ENCODE measurements at regions not wholly inside any gene's neighbourhood (a gene's known extent, or its start where the extent isn't known, plus 50 kb on each side); places are given as distances from the start of the nearest gene placed in this dataset.

DNA sequence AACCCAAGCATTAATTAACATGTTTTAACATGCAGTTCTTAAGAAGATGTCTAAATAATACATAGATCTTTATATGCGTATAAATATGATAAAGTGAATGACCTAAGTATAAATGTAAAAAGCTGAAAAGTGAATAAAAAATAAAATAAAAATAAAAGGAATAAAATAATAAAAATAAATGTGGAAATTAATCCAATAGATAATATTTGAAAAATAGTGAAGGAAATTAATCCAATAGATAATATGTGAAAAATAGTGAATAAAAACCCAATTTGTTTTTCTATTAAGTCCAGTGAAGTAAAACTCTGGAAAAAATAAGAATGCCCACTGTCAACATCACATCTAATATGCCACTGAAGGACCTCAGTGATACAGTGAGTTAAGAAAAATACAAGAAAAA is 180.6 kb upstream of the SLC27A6 start:
- H3K36me3 Mint-ChIP-seq (ENCODE audit: low read depth): no peaks in the 10 kb centered on the region
- no peaks in the 10 kb centered on the region for H3K27me3 Mint-ChIP-seq (ENCODE audit: low read depth)
- H3K4me3 Mint-ChIP-seq: no peak overlapping the region
- CTCF ChIA-PET: no interaction called here
- H3K27ac Mint-ChIP-seq: no peak overlapping the region
- intact Hi-C loops (cut with micrococcal nuclease): no loop called here
- no peaks in the 10 kb centered on the region for H3K9me3 Mint-ChIP-seq
- no peak for DNase-seq
- no peaks in the 10 kb centered on the region for H3K4me1 Mint-ChIP-seq (ENCODE audit: low read depth)

DNA sequence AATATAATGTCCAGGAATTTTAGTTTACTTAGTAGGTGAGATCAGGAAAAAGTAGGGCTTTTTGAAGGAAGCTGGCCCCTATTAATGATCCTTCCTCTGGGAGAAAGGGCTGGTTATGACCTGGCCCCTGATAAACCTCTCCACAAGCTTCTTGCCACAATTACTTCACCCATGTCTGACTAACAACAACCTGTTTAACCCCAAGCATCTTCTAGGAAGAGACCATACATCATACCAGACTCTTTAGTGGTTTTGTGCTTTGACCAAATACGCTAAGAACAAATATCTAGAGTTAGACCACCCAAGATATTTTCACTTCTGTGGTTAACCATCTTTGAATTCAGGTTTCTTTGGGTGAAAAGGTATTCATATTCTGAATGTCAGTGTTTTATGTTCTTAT is 174.0 kb upstream of the SLC27A6 start:
- H3K36me3 Mint-ChIP-seq (ENCODE audit: low read depth): no peaks in the 10 kb centered on the region
- CTCF ChIA-PET: no interaction called here

DNA sequence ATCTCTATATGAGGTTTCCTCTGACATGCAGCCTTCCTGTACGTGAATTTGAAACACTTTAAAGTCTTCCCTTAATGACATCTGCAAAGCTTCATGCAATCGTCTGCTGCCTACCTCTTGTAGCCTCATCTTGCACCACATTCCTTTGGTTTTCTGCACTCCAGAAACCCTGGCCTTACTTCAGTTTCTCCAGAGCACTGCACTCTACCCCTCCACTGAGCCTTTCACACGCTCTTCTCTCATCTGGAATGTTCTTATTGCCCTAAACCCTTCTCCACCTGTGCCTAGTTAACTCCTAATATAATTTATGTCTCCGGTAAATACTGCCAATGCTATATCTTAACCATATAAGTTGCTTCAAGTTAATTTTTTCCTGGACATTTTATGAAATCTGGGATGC is 168.8 kb upstream of the SLC27A6 start:
- H3K4me1 Mint-ChIP-seq (ENCODE audit: low read depth): no peaks in the 10 kb centered on the region
- H3K27ac Mint-ChIP-seq: no peak overlapping the region
- H3K4me3 Mint-ChIP-seq: no peak overlapping the region
- intact Hi-C loops (cut with micrococcal nuclease): no loop called here
- CTCF ChIA-PET: no interaction called here
- H3K36me3 Mint-ChIP-seq (ENCODE audit: low read depth): no peaks in the 10 kb centered on the region
- no peak for DNase-seq
- peaks cover 1% of the 10 kb centered on the region for H3K9me3 Mint-ChIP-seq
- no peaks in the 10 kb centered on the region for H3K27me3 Mint-ChIP-seq (ENCODE audit: low read depth)

More for the DNA sequence above, 174.0 kb upstream of the SLC27A6 start:
- H3K9me3 Mint-ChIP-seq: peaks cover 1% of the 10 kb centered on the region
- H3K4me1 Mint-ChIP-seq (ENCODE audit: low read depth): no peaks in the 10 kb centered on the region
- no peak overlapping the region for H3K27ac Mint-ChIP-seq
- no peak overlapping the region for H3K4me3 Mint-ChIP-seq
- intact Hi-C loops (cut with micrococcal nuclease): no loop called here
- no peaks in the 10 kb centered on the region for H3K27me3 Mint-ChIP-seq (ENCODE audit: low read depth)
- DNase-seq: no peak

DNA sequence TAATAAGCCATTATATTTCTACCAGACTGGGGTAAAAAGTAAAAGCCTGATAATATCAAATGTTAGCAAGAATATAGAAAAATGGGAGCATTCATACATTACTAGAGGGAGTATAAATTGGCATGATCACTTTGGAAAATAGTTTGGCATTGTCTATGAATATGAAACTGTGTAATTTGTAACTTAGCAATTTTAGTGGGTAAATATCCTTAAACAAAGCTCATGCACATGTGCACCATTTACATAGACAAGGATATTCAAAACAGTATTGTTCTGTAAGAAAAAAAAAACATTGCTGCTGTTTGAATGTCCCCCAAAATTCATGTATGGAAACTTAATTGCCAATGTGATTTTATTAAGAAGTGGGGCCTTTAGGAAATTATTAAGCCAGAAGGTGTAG is 166.4 kb upstream of the SLC27A6 start:
- Mint-ChIP-seq H3K27ac (no peak overlapping the region), H3K36me3 (ENCODE audit: low read depth) (no peaks in the 10 kb centered on the region), H3K4me1 (ENCODE audit: low read depth) (no peaks in the 10 kb centered on the region), H3K27me3 (ENCODE audit: low read depth) (no peaks in the 10 kb centered on the region), H3K4me3 (no peak overlapping the region), H3K9me3 (peaks cover 1% of the 10 kb centered on the region)
- DNase-seq: no peak
- intact Hi-C loops (cut with micrococcal nuclease): no loop called here
- CTCF ChIA-PET: no interaction called here

DNA sequence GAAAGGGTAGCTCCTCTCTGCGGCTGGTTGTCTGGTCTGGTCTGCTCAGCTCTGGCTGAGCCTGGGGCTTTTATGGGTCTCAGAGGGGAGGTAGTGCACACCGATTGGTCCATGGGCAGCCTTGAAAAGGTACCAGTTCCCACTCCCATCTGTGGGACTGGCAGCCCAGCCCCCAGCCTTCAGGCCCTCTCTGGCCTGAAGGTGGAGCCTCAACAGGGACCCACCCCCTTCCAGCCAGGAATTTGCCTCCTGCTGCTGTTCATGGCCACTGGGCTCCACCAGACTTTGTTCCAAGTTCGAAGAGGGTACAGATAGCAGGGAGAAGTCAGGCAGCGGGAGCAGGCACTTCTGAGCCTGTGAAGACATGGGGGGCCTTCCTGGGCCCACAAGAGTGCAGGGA is 165.3 kb upstream of the SLC27A6 start:
- intact Hi-C loops (cut with micrococcal nuclease): no loop called here
- Mint-ChIP-seq H3K9me3 (no peaks in the 10 kb centered on the region), H3K4me3 (no peak overlapping the region), H3K27me3 (ENCODE audit: low read depth) (no peaks in the 10 kb centered on the region), H3K4me1 (ENCODE audit: low read depth) (no peaks in the 10 kb centered on the region), H3K36me3 (ENCODE audit: low read depth) (no peaks in the 10 kb centered on the region), H3K27ac (no peak overlapping the region)
- DNase-seq: no peak
- CTCF ChIA-PET: no interaction called here

DNA sequence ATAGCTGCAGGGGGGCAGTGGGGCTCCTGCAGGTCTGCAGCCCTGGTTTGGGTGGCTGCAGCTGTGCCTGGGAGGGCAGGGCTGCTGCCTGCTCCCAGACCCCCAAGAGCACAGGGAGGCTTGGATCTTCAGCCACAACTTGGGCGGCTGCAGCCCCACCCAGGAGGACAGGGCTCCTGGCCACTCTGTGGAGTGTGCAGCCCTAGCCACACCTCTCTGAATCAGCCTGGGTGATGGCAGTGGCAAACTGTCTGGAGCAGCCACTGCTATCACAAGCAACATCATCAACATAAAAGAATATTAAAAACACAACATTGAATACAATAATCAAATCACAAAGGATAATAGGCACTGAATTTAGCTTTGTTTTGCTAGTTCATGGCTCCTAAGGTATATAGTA is 164.9 kb upstream of the SLC27A6 start:
- DNase-seq: no peak
- intact Hi-C loops (cut with micrococcal nuclease): no loop called here
- Mint-ChIP-seq H3K9me3 (no peaks in the 10 kb centered on the region), H3K27ac (no peak overlapping the region), H3K4me1 (ENCODE audit: low read depth) (no peaks in the 10 kb centered on the region), H3K27me3 (ENCODE audit: low read depth) (no peaks in the 10 kb centered on the region), H3K36me3 (ENCODE audit: low read depth) (no peaks in the 10 kb centered on the region), H3K4me3 (no peak overlapping the region)
- CTCF ChIA-PET: no interaction called here

DNA sequence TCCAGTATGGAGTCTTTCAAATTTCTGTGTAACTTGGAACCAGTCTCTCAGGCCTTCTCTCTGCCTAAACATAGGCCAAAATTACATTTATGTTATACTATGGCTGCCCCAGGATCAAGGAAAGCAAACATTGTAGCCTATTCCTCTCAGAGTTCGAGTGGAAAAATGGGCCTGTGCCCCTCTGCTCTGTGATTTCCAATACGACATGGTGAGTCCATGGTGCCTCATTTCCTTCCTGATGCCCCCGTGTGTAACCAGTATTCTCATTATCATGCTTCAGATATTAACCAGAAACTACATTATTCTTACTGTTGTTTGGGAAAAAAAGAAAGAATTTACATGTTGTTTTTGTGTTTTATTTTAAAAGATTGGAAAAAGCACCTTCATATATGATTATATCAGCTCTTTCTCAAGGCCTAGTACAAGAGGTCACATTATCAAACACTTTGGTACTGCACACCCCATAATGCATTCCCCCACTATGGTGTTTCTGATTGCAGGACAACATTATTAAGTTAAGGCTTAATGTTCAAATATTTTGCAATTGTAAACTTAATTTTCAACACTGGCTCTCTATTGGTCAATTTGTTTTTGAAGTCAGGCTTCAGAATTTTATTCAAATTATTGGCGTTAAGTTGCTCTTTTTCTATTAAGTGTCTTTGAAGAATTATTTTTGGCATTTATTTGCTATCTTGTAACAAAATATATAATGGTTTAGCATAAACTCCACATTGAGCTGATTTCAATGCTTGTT is 151.8 kb upstream of the SLC27A6 start:
- peaks cover 7% of the 10 kb centered on the region for H3K9me3 Mint-ChIP-seq
- DNase-seq: no peak
- no peak overlapping the region for H3K4me3 Mint-ChIP-seq
- no peaks in the 10 kb centered on the region for H3K27me3 Mint-ChIP-seq (ENCODE audit: low read depth)
- no peaks in the 10 kb centered on the region for H3K36me3 Mint-ChIP-seq (ENCODE audit: low read depth)
- no peak overlapping the region for H3K27ac Mint-ChIP-seq
- H3K4me1 Mint-ChIP-seq (ENCODE audit: low read depth): no peaks in the 10 kb centered on the region
- intact Hi-C loops (cut with micrococcal nuclease): no loop called here
- CTCF ChIA-PET: no interaction called here

DNA sequence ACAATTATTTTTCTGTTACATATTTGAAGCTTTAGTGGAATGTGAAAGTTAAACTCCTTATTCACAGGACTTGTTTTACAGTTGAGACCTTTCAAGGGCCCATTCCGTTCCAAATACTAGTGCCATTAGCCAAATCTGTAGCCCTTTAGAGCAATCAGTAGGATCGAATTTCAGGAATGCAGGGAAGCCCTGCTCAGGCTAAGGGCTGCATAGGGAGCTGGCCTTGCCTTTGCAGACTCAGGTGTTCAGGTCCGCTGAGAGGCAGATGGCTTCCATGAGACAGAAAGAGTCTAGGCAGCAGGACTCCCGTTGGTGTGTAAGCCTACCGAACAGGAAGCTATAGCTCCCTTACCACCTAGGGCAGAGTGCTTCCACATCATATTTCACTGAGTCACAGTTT is 150.1 kb upstream of the SLC27A6 start:
- Mint-ChIP-seq H3K27ac (no peak overlapping the region), H3K9me3 (peaks cover 7% of the 10 kb centered on the region), H3K4me3 (no peak overlapping the region), H3K27me3 (ENCODE audit: low read depth) (no peaks in the 10 kb centered on the region), H3K36me3 (ENCODE audit: low read depth) (no peaks in the 10 kb centered on the region), H3K4me1 (ENCODE audit: low read depth) (no peaks in the 10 kb centered on the region)
- no peak for DNase-seq
- CTCF ChIA-PET: no interaction called here
- intact Hi-C loops (cut with micrococcal nuclease): no loop called here

DNA sequence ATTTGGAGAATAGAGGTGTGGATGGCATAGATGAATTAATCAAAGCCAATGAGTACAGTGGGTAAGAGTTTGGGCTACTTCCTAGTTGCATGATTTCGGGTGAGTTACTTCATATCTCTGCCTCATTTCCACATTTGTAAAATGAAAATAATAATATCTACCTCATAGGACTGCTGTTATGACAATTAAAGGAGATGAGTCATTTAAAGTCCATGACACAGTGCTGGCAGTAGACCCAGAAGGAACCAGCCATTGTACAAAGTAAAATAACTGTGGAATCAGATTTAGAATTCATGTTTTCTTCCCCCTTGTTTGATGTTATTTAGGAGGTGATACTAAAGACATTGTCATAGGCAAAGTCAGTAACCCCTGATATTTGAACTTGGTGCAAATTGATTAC is 139.5 kb upstream of the SLC27A6 start:
- intact Hi-C loops (cut with micrococcal nuclease): no loop called here
- DNase-seq: no peak
- Mint-ChIP-seq H3K4me1 (ENCODE audit: low read depth) (no peaks in the 10 kb centered on the region), H3K36me3 (ENCODE audit: low read depth) (no peaks in the 10 kb centered on the region), H3K9me3 (no peaks in the 10 kb centered on the region), H3K27me3 (ENCODE audit: low read depth) (peaks cover 4% of the 10 kb centered on the region), H3K27ac (no peak overlapping the region), H3K4me3 (no peak overlapping the region)
- CTCF ChIA-PET: no interaction called here

DNA sequence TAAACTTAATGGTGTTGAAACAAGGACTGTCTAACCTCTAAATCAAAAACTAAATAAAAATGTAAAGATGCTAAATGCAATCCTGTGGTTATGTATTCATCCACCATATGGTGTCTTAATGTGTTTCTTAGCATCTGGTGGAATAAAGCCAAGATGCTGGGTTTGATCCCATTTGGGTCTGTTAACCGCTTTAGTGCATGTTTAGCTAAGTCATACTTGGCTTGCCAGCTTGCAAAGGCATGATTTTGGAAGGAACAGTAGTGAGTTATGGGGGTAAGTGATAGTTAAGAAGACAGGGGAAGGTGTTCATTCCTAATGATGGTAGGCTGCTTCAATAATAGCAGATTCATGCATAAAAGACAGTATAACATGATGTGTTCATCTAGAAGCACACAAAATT is 139.0 kb upstream of the SLC27A6 start:
- Mint-ChIP-seq H3K4me3 (no peak overlapping the region), H3K4me1 (ENCODE audit: low read depth) (no peaks in the 10 kb centered on the region), H3K27ac (no peak overlapping the region), H3K27me3 (ENCODE audit: low read depth) (peaks cover 4% of the 10 kb centered on the region), H3K36me3 (ENCODE audit: low read depth) (no peaks in the 10 kb centered on the region), H3K9me3 (no peaks in the 10 kb centered on the region)
- CTCF ChIA-PET: no interaction called here
- intact Hi-C loops (cut with micrococcal nuclease): no loop called here
- no peak for DNase-seq

DNA sequence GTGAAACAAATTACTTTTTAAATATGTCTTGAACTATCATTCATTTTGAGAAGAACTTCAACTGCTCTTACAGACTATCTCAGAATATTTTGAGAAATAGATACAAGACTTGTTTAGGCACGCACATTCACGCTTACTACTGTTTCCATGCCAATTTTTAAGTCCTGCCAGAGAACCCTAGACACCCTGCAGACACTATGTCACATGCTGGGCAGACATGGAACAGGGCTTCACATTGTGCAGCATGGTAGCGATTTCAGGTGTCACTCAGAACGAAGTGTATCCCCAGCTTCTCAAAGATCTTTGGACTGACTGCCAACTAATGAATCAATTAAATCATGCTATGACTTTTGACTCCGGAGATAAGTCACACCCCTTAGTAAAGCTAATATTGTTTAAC is 128.7 kb upstream of the SLC27A6 start:
- Mint-ChIP-seq H3K27me3 (ENCODE audit: low read depth) (no peaks in the 10 kb centered on the region), H3K27ac (no peak overlapping the region), H3K9me3 (no peaks in the 10 kb centered on the region), H3K4me1 (ENCODE audit: low read depth) (no peaks in the 10 kb centered on the region), H3K4me3 (no peak overlapping the region), H3K36me3 (ENCODE audit: low read depth) (no peaks in the 10 kb centered on the region)
- no peak for DNase-seq
- CTCF ChIA-PET: no interaction called here
- intact Hi-C loops (cut with micrococcal nuclease): no loop called here

DNA sequence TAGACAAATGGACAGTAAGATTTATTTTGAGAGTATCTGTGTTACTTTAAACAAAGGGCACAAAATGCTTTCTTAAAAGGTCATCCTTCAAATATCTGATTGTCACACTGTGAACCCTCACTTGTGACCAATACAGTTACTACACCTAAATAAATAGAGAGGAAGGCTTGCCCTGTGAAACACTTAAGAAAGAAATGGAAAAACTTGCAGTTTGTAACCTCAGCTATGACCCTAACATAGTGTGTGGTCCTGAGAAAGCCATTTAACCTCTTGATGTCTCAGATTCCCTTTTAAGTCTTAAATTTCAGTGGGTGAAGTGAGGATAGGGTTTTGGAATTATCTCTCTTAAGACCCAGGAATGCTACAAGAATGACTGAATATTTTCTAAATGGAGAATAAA is 126.7 kb upstream of the SLC27A6 start:
- DNase-seq: no peak
- intact Hi-C loops (cut with micrococcal nuclease): no loop called here
- Mint-ChIP-seq H3K9me3 (no peaks in the 10 kb centered on the region), H3K4me1 (ENCODE audit: low read depth) (no peaks in the 10 kb centered on the region), H3K36me3 (ENCODE audit: low read depth) (no peaks in the 10 kb centered on the region), H3K4me3 (no peak overlapping the region), H3K27me3 (ENCODE audit: low read depth) (no peaks in the 10 kb centered on the region), H3K27ac (no peak overlapping the region)
- CTCF ChIA-PET: no interaction called here

DNA sequence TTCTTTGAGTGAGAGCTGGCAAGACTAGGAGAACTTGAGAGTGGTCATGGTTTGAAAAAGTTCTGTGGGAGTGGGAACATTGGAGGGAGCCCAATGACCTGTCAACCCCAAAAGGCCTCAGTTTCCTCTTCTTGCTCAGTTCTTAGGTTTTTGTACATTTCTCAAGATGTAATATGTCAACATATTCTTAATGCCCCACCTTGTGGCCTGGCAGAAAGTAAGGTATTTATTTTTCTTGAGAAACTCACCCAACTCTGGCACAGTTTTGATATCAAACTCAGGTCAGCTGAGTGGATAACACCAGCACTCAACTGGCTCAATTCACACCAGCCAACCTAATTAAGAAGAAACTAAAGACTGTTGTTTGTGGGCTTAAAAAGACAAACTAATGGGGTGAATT is 123.0 kb upstream of the SLC27A6 start:
- Mint-ChIP-seq H3K27ac (no peak overlapping the region), H3K36me3 (ENCODE audit: low read depth) (no peaks in the 10 kb centered on the region), H3K4me3 (no peak overlapping the region), H3K4me1 (ENCODE audit: low read depth) (no peaks in the 10 kb centered on the region), H3K9me3 (no peaks in the 10 kb centered on the region), H3K27me3 (ENCODE audit: low read depth) (no peaks in the 10 kb centered on the region)
- no peak for DNase-seq
- CTCF ChIA-PET: no interaction called here
- intact Hi-C loops (cut with micrococcal nuclease): loop anchor here (5.0 kb wide), 1 partner anchor 1280 kb away; no protein-coding TSS in a partner anchor
